H1 (cell line): ENCODE measurements at regions not wholly inside any gene's neighbourhood (a gene's known extent, or its start where the extent isn't known, plus 50 kb on each side); places are given as distances from the start of the nearest gene placed in this dataset.

ENCODE experiments used
- EZH2 ChIP-seq: fragments of 200-600 bp; sonication (generic); IDR thresholded peaks from 2 replicates; pipeline ENCODE4 v1.7.1; 2012; ENCODE audit warnings: low read depth, mild to moderate bottlenecking, moderate library complexity, low read length, inconsistent platforms; ENCODE audit not compliant: severe bottlenecking
- GABPA ChIP-seq: IDR thresholded peaks from 2 replicates; pipeline ENCODE4 v1.6.1; 2011; ENCODE audit warnings: mild to moderate bottlenecking, low read length, moderate library complexity, borderline replicate concordance; ENCODE audit not compliant: insufficient read depth
- MAX ChIP-seq: IDR thresholded peaks from 2 replicates; pipeline ENCODE4 v1.6.1; 2012; ENCODE audit warnings: inconsistent platforms

GRCh38 chr5:116661419-116661818, 86.8 kb upstream of the SEMA6A start:
- TF ChIP-seq MAX (no peak), EZH2 (no peak), GABPA (no peak)
